ENCODE measurements at regions not wholly inside any gene's neighbourhood (a gene's known extent, or its start where the extent isn't known, plus 50 kb on each side); places are given as distances from the start of the nearest gene placed in this dataset.
"Not testable (repeated sequence)": the region's sequence is repeated elsewhere in the genome, so short reads cannot be mapped to it uniquely, and the experiment has no call there.

DNA sequence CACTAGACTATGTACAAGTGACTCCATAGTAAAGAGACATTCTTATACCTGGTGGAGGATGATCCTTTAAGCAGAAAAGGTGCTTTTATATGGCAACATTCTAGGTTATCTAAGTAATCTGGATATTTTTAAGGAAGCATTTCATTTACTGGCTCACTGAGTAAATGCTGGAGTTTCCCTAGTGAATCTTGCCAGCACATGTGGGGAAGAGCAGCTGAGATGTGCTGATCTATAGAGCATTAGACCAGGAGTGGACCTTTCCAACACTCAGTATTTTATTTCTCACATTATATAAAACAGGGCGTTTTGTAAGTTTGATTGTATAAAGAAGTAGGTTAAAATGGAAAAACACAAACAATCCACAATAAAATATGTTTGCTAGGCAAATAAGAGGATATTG, 478.5 kb downstream of the ATP23 start:
- DNase-seq = peak; percentile 55

DNA sequence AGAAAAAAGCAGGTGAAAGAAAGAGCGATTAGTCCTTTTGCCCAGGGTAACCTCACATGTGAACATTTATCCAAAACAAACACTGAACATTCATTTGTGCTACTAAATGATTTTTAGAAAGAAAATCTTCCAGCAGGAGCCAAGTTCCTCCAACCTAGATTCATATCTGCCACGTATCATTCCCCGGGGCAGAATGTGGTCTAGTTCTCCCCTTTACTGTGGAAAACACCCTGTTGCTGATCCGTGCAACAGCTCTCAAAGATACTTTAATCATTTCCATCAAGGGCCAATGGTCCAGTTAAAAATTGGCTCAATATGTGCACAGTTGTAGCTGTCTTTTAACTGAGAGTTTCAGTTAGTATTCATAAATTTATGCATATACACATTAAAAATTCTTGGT, 479.1 kb downstream of the ATP23 start:
- DNase-seq = peak; percentile 61

DNA sequence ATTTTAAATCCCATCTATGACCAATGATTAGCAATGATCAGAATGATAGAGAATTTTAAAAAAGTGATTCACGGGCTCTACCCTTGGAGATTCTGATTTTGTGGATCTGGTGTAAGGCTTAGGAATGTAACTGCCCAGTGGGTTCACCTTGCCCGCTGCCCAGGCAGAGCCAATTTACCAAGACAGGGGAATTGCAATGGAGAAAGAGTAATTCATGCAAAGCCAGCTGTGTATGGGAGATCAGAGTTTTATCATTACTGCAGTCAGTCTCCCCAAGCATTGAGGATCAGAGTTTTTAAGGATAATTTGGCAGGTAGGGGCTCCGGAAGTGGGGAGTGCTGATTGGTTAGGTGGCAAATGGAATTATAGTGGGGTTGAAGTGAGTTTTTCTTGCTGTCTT, 480.6 kb downstream of the ATP23 start:
- DNase-seq = no peak

DNA sequence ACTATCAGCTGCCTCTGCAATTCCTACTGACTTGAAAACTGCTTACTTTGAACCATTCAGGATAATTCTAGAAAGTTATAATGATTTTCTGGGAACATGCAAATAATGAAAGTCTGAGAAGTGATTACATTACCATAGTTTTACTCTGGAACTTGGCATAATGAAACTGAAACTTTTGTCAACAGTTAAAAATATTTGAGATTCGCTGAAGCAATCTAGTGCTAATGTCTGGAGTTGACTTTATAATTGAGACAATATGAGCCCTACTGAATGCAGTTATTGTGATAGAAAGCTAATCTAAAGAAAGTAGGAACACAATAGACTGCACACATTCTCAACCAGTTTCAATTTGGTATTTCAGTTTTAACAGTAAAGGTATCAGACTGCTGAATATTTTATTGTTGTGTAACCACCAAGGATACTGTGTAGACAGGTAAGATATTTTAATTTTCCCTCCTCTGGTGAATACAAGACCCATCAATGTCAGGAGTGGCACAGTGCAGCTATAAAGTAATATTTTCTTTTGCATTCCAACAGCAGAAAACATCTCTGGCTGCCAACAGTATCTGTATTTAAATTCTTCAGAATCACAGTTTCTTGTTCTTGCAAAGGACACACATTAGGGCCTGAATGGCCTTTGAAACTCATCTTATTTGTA, 483.5 kb downstream of the ATP23 start:
- no peak for DNase-seq

DNA sequence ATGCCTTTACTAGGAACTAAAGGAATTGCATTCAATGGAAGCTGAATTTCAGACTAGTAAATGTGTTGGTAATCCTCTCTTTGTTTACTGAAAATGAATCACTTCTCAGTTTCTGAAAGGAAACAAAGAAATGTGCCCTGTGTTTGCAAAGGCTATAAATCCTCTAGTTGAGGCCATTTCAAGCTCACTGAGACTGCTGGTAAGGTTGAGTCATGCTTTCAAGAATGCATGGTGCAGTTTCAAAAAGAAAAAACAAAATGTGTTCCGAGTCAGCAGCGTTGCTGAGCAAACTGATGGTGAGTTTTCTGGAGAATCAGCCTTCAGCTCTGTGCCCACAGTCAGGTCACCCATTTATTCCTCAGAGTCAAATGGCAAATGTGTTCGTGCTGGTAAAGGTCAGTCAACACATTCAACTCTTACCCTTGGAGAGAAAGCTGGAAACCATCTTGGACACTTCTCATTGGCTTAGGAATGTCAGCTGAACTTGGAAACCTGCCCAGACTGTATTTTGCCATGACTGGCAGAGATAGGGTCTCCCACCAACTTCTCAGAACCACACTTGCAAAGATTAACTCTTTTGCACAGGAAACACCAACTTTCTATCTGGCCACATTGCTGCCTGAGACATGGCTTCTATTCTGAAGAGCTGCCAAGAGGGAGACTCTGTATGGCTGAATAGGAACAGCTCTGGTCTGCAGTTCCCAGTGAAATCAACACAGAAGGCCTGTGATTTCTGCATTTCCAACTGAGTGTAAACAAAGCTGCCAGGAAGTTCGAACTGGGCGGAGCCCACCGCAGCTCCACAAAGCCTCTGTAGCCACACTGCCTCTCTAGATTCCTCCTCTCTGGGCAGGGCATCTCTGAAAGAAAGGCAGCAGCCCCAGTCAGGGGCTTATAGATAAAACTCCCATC, 484.4 kb downstream of the ATP23 start:
- no peak for DNase-seq

DNA sequence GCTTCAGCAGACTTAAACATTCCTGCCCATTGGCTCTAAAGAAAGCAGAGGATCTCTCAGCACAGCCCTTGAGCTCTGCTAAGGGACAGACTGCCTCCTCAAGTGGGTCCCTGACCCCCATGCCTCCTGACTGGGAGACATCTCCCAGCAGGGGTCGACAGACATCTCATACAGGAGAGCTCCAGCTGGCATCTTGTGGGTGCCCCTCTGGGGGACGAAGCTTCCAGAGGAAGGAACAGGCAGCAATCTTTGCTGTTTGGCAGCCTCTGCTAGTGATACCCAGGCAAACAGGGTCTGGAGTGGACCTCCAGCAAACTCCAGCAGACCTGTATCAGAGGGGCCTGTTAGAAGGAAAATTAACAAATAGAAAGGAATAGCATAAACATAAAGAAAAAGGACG, 485.1 kb downstream of the ATP23 start:
- DNase-seq = not testable (repeated sequence)

DNA sequence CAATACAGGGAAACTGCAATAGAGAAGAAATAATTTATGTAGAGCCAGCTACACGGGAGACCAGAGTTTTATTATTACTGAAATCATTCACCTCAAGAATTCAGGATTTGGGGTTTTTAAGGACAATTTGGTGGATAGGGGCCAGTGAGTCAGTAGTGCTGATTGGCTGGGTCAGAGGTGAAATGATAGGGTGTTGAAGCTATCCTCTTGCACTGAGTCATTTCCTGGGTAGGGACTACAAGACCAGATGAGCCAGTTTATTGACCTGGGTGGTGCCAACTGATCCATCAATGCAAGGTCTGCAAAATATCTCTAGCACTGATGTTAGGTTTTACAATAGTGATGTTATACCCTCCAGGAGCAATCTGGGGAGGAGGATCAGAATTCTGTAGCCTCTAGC, 486.3 kb downstream of the LRIG3 start:
- DNase-seq = no peak

DNA sequence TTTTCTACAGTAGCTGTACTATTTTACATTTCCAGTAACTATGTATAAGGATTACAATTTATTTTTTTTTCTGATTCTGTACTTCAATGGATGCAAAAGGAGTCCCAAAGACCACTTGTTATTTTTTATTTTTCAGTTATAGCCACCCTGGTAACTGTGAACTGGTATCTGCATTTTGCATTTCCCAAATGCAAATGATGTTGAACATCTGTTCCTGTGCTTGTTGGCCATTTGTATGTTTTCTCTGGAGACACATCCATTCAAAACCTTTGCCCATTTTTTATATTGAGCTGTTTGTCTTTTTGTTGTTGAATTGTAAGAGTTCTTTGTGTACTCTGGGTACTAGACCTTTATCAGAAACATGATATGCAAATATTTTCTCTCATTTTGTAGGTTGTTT, 485.6 kb downstream of the LRIG3 start:
- DNase-seq = no peak

DNA sequence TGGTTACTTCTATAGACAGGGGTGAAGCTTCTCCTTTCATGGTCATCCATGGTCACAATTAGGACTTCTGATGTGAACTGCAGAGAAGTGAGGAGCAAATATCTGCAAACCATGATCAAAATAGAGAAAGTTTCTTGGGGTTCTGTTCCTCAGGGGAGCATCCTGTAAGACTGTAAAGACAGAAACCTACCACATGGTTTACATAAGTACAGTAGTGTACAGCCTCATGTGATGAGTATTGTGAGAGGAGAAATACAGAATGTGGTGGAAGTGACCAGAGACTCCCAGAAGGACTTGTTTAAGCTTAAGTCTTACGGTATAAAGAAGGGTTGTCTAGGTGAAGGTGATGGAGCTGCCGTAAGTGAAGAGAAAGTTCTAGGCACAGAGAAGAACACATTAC, 484.7 kb downstream of the LRIG3 start:
- no peak for DNase-seq

DNA sequence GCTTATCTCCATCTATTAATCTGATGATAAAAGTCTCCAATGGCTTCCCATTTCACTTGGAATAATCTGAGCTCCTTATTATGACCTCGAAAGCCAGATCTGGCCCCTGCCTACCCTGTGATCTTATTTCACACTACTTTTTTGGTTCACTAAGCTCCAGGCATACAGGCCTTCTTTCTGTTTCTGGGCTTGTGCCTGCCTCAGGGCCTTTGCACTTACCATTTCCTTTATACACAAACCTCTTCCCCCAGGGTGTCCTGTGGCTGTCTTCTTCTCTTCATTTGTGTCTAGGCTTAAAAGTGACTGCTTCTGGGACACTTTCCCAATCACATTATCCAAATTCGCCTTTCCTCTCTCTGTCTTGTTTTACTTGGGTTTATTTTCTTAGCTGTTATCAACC, 478.8 kb downstream of the LRIG3 start:
- no peak for DNase-seq

DNA sequence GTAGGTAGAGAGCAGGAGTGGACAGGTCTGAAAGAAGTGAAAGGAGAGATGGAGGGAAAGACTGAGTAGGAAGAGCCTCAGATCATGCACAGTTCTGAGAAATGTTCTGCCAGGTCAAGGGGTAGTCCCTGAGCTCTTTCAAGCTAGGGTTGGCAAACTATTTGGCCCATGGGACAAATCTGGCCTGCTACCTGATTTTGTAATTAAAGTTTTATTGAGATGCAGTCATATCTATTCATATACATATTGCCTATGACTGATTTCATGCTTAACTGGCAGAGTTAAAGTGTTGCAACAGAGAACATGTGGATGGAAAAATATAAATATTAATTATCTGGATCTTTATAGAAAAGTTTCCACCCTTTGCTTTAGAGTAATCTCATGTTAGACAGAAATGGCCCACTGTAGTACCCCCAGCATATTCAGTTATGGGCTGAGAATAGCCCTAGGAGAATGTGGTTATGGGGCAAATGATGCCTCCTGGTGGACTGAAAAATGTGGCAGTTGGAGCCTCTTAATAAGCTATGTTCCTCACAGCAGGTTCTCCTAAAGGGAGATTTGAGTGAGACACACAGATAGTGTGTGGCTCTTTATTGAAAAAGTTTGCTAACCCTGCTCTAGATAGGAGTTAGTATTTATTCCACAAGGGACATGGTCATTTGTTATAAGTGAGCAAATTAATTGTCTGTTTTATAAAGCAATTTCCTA, 476.9 kb downstream of the LRIG3 start:
- no peak for DNase-seq

DNA sequence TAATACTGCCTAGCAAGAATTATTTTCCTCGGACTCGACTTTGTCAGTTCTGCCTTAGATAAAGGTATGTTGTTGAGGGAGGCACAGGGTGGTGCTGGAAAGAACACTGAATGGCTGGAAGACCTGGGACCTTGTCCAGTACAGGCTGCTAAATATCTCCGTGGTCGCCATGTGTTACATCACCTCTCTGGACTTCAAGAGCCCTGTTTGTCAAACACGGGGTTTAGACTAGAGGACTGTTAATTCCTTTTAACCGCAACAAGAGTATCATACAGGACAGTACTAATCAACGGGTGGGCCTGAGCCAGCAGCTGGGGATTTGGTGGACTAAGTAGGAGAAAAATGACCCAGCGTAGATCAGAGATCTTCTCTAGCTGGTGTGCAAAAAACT, 476.3 kb downstream of the LRIG3 start:
- DNase-seq = no peak

DNA sequence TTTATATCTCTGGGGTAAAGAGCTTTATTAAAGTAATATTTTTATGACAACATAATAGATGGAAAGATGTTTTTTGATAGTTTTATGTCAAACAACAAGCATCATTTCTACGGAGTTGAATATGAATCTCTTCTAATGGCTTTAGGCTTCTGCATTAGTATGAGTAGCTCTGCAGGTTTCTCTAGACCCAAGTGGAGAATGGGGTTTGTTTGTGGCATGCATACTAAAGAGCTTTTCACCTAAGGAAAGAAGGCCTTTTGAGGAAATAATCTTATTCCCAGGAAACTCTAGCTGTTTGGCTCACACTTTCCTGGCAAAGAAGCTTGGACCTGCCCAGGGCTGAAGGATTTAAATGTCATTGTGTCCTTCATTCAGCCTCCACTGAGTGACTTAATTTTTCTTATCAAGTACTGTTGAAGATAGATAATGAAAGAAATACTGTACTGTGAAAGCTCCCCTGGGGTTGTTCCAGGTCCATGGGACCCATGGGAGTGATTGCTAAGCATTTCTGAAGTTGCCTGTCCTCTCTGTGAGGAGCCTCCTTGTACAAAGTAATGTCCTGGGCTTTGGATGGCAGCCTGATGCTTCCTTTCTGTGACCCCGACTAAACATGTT, 469.3 kb downstream of the LRIG3 start:
- no peak for DNase-seq

DNA sequence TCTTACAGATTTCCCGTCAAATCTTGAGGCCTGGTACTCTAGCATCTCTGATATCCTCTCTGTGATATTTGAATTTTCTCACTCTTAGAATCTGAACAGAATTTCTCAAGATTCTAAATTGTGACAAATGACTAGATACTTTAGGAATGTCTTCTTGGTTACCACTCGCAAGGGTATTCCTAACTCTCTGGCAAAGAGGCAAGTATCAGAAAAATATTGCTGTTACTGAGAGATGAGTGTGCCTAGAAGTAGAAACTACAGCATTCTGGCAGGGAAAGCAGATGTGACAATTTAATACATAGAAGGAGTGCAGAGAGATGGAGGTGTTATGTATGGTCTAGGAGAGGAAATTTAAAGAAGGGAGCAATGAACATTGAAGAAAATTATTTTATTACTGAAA, 467.8 kb downstream of the LRIG3 start:
- DNase-seq = no peak

DNA sequence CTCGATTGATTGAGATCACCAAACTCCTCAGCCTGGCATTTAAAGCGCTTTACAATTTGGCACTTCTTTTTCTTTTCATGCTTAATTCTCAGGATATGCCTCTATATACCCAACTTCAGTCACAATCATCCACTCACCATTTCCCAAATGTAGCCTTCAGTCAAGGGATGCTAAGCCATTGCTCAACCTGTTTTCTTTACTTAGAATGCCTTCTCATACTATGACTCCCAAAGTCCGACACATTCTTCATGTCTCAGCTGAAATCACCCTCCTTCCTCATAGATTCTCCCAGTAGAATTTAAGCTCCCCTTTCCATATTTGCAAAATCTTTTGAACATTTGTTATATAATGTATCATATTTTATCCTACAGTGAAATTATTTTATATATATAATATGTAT, 467.0 kb downstream of the LRIG3 start:
- DNase-seq = no peak

DNA sequence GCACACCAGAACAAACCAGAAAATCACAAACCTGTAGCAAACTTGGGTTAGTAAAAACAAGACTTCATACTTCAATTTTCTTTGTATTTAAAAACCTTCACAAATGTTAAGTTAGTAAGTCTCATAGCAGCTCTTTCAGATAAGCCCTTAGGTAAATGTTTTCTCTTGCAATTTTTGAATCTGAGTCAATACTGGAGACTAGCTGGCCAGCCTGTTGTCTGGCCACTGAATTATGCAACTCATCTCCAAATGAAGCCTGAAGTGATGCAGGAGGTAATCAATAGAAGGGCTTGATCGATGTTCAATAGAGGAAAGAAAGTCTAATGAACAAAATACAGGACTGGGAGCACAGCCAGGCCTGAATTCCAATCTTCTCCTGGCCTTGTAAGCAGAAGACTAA, 465.2 kb downstream of the LRIG3 start:
- DNase-seq = no peak

DNA sequence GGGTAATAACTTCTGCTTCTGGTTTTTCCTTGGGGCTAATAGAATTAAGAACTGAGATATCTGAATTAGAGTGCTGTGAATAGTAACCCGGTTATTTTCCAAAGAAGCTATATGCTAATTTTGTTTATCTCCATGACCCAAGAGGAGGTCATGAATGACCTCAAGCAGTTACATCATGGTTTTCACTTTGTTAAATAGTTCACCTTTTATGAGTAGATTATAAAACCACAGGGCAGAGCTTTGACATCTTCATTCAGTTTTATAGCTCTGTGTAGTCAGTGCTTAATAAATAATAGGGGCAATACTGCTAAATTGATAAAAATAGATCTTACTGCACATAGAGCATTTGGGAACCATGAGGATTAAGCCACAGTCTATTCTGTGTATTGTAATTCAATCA, 462.2 kb downstream of the LRIG3 start:
- no peak for DNase-seq

DNA sequence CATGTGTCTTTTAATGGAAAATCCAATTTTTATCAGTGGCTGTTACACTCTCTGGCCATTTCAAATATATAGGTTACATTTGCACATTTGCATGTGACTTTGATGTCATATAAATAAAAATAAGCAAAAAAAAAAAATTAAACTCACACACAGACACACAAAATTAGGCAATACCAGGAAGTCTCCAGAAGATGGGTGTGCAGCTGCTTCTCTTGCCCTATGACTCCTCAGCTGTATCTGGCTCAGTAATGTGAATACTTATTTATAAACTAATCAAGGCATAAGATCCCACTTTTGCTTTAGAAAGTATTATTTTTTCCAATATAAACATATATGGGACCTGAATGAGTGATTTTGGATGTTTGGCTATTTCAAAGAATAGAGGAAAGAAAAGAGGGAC, 461.1 kb downstream of the LRIG3 start:
- no peak for DNase-seq

DNA sequence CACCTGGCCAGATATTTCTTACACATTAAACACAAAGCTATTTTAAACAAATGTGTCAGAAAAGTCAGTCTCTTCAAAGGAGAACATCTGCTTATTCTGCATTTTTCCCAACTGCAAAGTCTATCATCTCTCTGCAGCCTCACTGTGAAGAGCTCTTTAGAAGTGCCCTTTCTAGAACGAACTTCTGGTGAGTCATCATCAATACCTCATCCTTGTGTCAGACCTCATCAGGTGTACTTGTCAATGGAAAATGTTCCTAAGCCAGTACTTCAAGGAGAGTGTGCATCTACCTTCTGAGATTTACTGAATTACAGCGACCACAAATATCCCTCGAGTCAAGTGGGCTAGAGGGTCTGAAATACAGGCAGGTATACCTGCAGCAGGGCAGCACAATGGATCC, 457.3 kb downstream of the LRIG3 start:
- no peak for DNase-seq

DNA sequence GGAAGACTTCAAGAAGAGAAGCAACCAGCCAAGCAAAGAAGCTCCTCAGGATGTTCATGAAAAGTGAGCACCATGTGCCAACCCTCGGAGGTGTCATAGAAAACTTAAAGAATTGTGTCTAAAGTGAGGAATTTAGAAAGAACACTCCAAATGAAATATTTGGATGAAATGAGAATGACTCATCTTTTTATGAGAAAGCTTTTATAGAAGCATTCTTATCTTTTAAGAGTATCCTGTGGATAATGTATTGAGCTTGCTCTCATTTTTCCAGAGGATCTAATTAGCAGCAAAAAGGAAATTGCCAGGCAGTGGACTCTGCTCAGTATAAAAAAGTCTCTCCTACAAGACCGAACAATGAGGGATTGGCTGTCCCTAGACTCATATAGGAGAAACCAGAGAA, 454.9 kb downstream of the LRIG3 start:
- DNase-seq = no peak

DNA sequence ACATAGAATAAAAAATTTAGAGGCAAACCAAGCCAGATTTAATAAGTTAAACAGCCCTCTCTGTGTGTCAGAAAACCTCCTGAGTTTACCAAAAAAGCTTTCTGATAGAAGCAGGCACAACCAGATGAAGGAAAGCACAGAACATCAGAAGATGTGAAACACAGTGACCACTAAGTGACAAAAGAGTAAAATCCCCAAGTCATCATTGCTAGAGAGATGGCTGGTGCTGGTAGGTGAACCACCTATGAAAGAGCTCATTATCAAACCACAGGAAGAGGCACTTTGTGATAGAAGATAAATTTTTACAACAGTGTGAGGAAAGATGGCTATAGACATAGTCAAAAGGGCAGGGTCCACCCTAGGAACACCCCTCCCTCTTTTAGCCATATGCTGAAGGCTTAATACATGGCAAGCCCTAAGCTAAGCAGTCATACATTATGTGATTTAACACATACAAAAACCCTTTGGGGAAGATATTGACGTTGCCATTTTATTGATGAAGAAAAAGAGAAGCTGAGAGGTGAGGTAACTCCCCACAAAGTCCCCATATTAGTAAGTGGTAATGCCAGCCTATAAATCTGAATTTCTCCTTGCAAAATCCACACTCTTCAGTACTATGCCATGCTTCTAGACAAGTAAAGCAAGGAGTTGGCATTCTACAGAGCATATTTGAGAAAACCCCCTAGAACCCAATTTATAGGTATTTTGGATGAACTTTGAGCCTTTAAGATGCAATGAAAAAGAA, 449.9 kb downstream of the LRIG3 start:
- DNase-seq = no peak

DNA sequence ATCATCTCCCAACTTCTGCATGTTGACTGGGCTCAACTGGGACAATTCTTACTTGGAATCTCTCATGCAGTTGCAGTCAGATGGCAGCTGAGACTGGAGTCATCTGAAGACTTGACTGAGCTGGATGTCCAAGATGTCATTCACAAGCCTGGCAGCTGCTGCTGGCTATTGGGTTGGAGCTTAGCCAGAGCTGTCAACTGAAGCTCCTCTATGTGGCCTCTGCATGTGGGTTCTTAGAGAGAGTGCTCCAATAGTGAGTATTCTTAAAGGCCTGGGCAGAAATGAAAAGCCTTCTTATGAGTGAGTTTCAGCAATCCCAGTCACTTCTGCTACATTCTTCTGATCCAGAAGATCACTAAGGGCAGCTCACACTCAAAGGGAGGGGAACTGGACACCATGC, 440.9 kb downstream of the LRIG3 start:
- no peak for DNase-seq
